H1 (cell line): ENCODE measurements at regions not wholly inside any gene's neighbourhood (a gene's known extent, or its start where the extent isn't known, plus 50 kb on each side); places are given as distances from the start of the nearest gene placed in this dataset.

Experiments
- CTCF ChIA-PET: fragments of 300-600 bp; sonication (Branson Sonifier 250); formaldehyde crosslinking; loops from one replicate; lab custom pipeline; 2021; ENCODE audit not compliant: partially characterized antibody; lab: Charles Lee
- POLR2A ChIA-PET: fragments of 300-600 bp; sonication (Branson Sonifier 250); formaldehyde crosslinking; loops from one replicate; lab custom pipeline; 2021; ENCODE audit warnings: inconsistent platforms; ENCODE audit not compliant: partially characterized antibody; lab: Charles Lee
- DNase-seq, 2 experiments: peaks; one replicate each; pipeline versions ENCODE4 v3.0.0 to v3.0.0-alpha.2; 2010 to 2022; ENCODE audit warnings: low spot score in 2 of 2, low read depth in 1 of 2, mixed read lengths in 1 of 2
- FAIRE-seq: peaks from 2 replicates; lab custom pipeline; 2011; peaks lifted over from hg19 to GRCh38; lab: Jason Lieb, UNC
- H2AFZ ChIP-seq: 2 replicates; pipeline ENCODE4 v1.8.1; 2012; ENCODE audit warnings: low read length, inconsistent platforms
- H2AK5ac ChIP-seq: 2 replicates; pipeline ENCODE4 v1.6.1; 2013; ENCODE audit warnings: low read depth, low read length
- H2BK120ac ChIP-seq: replicated peaks from 2 replicates; pipeline ENCODE3; 2013; ENCODE audit warnings: low read depth, low read length, inconsistent platforms
- H2BK12ac ChIP-seq: 2 replicates; pipeline ENCODE4 v1.6.1; 2013; ENCODE audit warnings: low read depth, low read length
- H2BK15ac ChIP-seq: 2 replicates; pipeline ENCODE4 v1.6.1; 2013; ENCODE audit warnings: low read length
- H2BK20ac ChIP-seq: 2 replicates; pipeline ENCODE4 v1.6.1; 2013; ENCODE audit warnings: low read length
- H2BK5ac ChIP-seq: 2 replicates; pipeline ENCODE4 v1.6.1; 2013; ENCODE audit warnings: low read depth, low read length
- H3K14ac ChIP-seq: 2 replicates; pipeline ENCODE4 v1.6.1; 2013; ENCODE audit warnings: inconsistent platforms; ENCODE audit not compliant: insufficient read length
- H3K18ac ChIP-seq: 2 replicates; pipeline ENCODE4 v1.6.1; 2013; ENCODE audit warnings: low read length; ENCODE audit errors: extremely low read depth
- H3K23ac ChIP-seq: 2 replicates; pipeline ENCODE4 v1.6.1; 2013; ENCODE audit warnings: inconsistent platforms; ENCODE audit not compliant: insufficient read length
- H3K23me2 ChIP-seq: 2 replicates; pipeline ENCODE4 v1.6.1; 2013; ENCODE audit warnings: low read depth, low read length
- H3K27ac ChIP-seq: 2 replicates; pipeline ENCODE4 v1.6.1; 2011; ENCODE audit warnings: low read depth, low read length, inconsistent platforms
- H3K27me3 ChIP-seq, 4 experiments: replicated peaks in 1 of 4; 1 replicate in 1 of 4; 2 replicates in 3 of 4; pipeline versions ENCODE4 v1.6.1 to v1.8.1; 2011 to 2013; ENCODE audit warnings: low read length in 3 of 4, mild to moderate bottlenecking in 3 of 4, inconsistent platforms in 2 of 4, mixed read lengths in 2 of 4, moderate library complexity in 1 of 4; ENCODE audit not compliant: control insufficient read depth in 3 of 4, insufficient read depth in 3 of 4; ENCODE audit errors: extremely low read depth in 1 of 4
- H3K36me3 ChIP-seq, 4 experiments: 2 replicates each; pipeline versions ENCODE4 v1.6.1 to v1.8.1; 2011 to 2013; ENCODE audit warnings: mild to moderate bottlenecking in 4 of 4, low read length in 3 of 4, moderate library complexity in 2 of 4, control low read depth in 1 of 4, inconsistent platforms in 1 of 4; ENCODE audit not compliant: insufficient read depth in 4 of 4, control insufficient read depth in 2 of 4
- H3K4ac ChIP-seq: replicated peaks from 2 replicates; pipeline ENCODE3; 2013; ENCODE audit warnings: low read length, low read depth, mixed read lengths, inconsistent platforms; ENCODE audit not compliant: insufficient read length
- H3K4me1 ChIP-seq, 4 experiments: replicated peaks in 1 of 4; 1 replicate in 1 of 4; 2 replicates in 3 of 4; pipeline versions ENCODE4 v1.6.1 to v1.8.1; 2011 to 2013; ENCODE audit warnings: low read length in 3 of 4, inconsistent platforms in 2 of 4, mixed read lengths in 1 of 4; ENCODE audit not compliant: insufficient read depth in 4 of 4, control insufficient read depth in 3 of 4
- H3K4me2 ChIP-seq, 2 experiments: 2 replicates each; pipeline versions ENCODE4 v1.6.1 to v1.8.1; 2011 to 2013; ENCODE audit warnings: low read depth in 2 of 2, low read length in 2 of 2, control low read depth in 1 of 2, inconsistent platforms in 1 of 2, mild to moderate bottlenecking in 1 of 2; ENCODE audit not compliant: insufficient read depth in 1 of 2
- H3K4me3 ChIP-seq, 4 experiments: fragments of 200-600, 300-600 bp in 1 of 4; sonication (generic), shearing (Covaris generic), sonication (Bioruptor Twin) in 1 of 4; 2 replicates each; pipeline versions ENCODE4 v1.5.1 to v1.8.1; 2011 to 2016; ENCODE audit warnings: low read length in 4 of 4, low read depth in 3 of 4, control low read depth in 2 of 4, inconsistent platforms in 2 of 4, mild to moderate bottlenecking in 2 of 4, mixed read lengths in 1 of 4, moderate library complexity in 1 of 4; ENCODE audit not compliant: insufficient read depth in 2 of 4; ENCODE audit errors: extremely low read depth in 1 of 4
- H3K56ac ChIP-seq: replicated peaks from 2 replicates; pipeline ENCODE3; 2013; ENCODE audit warnings: low read depth, mild to moderate bottlenecking, mixed read lengths, low read length, inconsistent platforms; ENCODE audit not compliant: insufficient read length
- H3K79me1 ChIP-seq: 2 replicates; pipeline ENCODE4 v1.6.1; 2013; ENCODE audit warnings: low read depth, low read length, control low read depth
- H3K79me2 ChIP-seq, 2 experiments: 2 replicates each; pipeline versions ENCODE4 v1.6.1 to v1.8.1; 2012 to 2013; ENCODE audit warnings: low read length in 2 of 2, mild to moderate bottlenecking in 2 of 2, inconsistent platforms in 1 of 2; ENCODE audit not compliant: insufficient read depth in 2 of 2, control insufficient read depth in 1 of 2
- H3K9ac ChIP-seq, 4 experiments: replicated peaks in 1 of 4; 1 replicate in 1 of 4; 2 replicates in 3 of 4; pipeline versions ENCODE4 v1.6.1 to v1.8.1; 2011 to 2013; ENCODE audit warnings: low read depth in 3 of 4, low read length in 3 of 4, control low read depth in 2 of 4, mild to moderate bottlenecking in 2 of 4, moderate library complexity in 2 of 4, inconsistent platforms in 1 of 4; ENCODE audit errors: extremely low read depth in 1 of 4
- H3K9me3 ChIP-seq, 2 experiments: 2 replicates each; pipeline versions ENCODE4 v1.6.1 to v1.8.1; 2012 to 2013; ENCODE audit warnings: mild to moderate bottlenecking in 2 of 2, moderate library complexity in 2 of 2, control low read depth in 1 of 2, inconsistent platforms in 1 of 2, low read depth in 1 of 2, low read length in 1 of 2, mixed read lengths in 1 of 2; ENCODE audit not compliant: insufficient read depth in 2 of 2
- H4K20me1 ChIP-seq, 2 experiments: replicated peaks in 1 of 2; 2 replicates each; pipeline versions ENCODE3 to v1.8.1; 2011 to 2013; ENCODE audit warnings: inconsistent platforms in 2 of 2, low read length in 2 of 2, mild to moderate bottlenecking in 1 of 2; ENCODE audit not compliant: insufficient read depth in 2 of 2, control insufficient read depth in 1 of 2
- H4K5ac ChIP-seq: 2 replicates; pipeline ENCODE4 v1.6.1; 2013; ENCODE audit warnings: low read length, low read depth, mixed read lengths, inconsistent platforms; ENCODE audit not compliant: insufficient read length
- H4K8ac ChIP-seq: 2 replicates; pipeline ENCODE4 v1.8.0; 2013; ENCODE audit warnings: mild to moderate bottlenecking, moderate library complexity, low read length, inconsistent platforms; ENCODE audit not compliant: insufficient read depth; ENCODE audit errors: extremely low read depth
- H4K91ac ChIP-seq: replicated peaks from 2 replicates; pipeline ENCODE3; 2013; ENCODE audit warnings: low read length, mixed read lengths, inconsistent platforms; ENCODE audit not compliant: insufficient read length
- RAD21 ChIP-seq, 2 experiments: IDR thresholded peaks in 1 of 2; conservative IDR thresholded peaks in 1 of 2; 2 replicates each; pipeline ENCODE4 v1.6.1; 2011; ENCODE audit warnings: low read depth in 2 of 2, low read length in 2 of 2, improper control_type of control experiment in 1 of 2, inconsistent platforms in 1 of 2, mild to moderate bottlenecking in 1 of 2, moderate library complexity in 1 of 2
- RBBP5 ChIP-seq: IDR thresholded peaks from 2 replicates; pipeline ENCODE4 v1.7.1; 2012; ENCODE audit warnings: low read depth, mild to moderate bottlenecking, inconsistent platforms, low read length, moderate library complexity, borderline replicate concordance
- WGBS, 2 experiments: shearing (Covaris generic) in 1 of 2; methylation state at CpG; one replicate each; pipeline versions ENCODE4 v1.1.6 to v1.1.7; 2013 to 2015; ENCODE audit warnings: low lambda C conversion rate in 2 of 2, mixed read lengths in 2 of 2, inconsistent platforms in 1 of 2, low coverage in 1 of 2, missing lambda C conversion rate in 1 of 2; ENCODE audit not compliant: insufficient replicate concordance in 2 of 2, insufficient coverage in 1 of 2, insufficient read length in 1 of 2; ENCODE audit errors: extremely low coverage in 1 of 2, missing lambda C conversion rate in 1 of 2; 5-methylcytosine and 5-hydroxymethylcytosine counted together
- TF ChIP-seq, protein P1 (sequence below), 3 experiments: IDR thresholded peaks; 1 replicate in 2 of 3; 2 replicates in 1 of 3; pipeline versions ENCODE4 v1.5.1 to v1.6.1; 2011; ENCODE audit warnings: low read length in 3 of 3, mild to moderate bottlenecking in 3 of 3, inconsistent platforms in 2 of 3, low read depth in 1 of 3, moderate library complexity in 1 of 3; ENCODE audit not compliant: insufficient read depth in 1 of 3; ENCODE audit errors: control extremely low read depth in 1 of 3

DNA sequence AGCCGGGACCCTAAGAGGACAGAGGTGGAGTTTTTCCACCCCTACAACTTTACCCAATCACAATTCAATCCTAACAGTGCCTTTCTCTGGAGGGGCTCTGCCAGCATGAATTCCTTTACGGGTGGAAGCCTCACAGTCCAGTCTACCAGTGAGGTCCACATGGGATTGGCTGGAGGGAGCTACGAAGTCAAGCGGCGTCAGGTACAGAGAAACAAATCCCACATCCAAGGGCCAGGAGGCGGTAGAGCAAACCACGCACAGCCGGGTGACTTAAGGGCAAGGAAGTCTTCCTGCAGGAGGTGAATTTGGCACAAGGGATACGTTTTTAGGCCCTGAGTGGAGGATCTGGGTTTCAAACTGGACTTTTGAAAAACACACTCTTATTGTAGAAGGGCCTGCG, 199.6 kb downstream of the UQCRFS1 start:
- H3K36me3 ChIP-seq = no peaks in the 10 kb centered on the region
- CTCF ChIA-PET = interaction anchor here (0.6 to 3.9 kb wide), 20 partner anchors 11 to 545 kb away, joined by 3 to 35 read pairs (median 4); no protein-coding TSS in a partner anchor

More for the DNA sequence above, 199.6 kb downstream of the UQCRFS1 start:
- Histone ChIP-seq H3K23me2 (peaks cover 4% of the 10 kb centered on the region; the same call in 1 of the 2 replicates), H2BK120ac (no peak overlapping the region), H2AFZ (no peak overlapping the region), H3K79me1 (no peaks in the 10 kb centered on the region), H4K20me1 (no peaks in the 10 kb centered on the region), H2BK12ac (no peak overlapping the region), H2BK5ac (no peak overlapping the region), H3K4ac (no peak overlapping the region), H2AK5ac (no peak overlapping the region), H3K79me2 (no peaks in the 10 kb centered on the region), H4K5ac (no peak overlapping the region), H2BK15ac (no peak overlapping the region), H3K9me3 (no peaks in the 10 kb centered on the region), H4K91ac (no peak overlapping the region), H3K4me1 (peaks cover 0 to 2% (median under 1%) of the 10 kb centered on the region in 4 experiments; a peak in 3 of 7 replicates), H3K56ac (no peak overlapping the region), H4K8ac (no peak overlapping the region), H3K14ac (no peak overlapping the region), H3K9ac (no peak overlapping the region), H3K4me2 (no peak overlapping the region), H3K23ac (no peak overlapping the region), H3K4me3 (no peak overlapping the region), H3K27ac (no peak overlapping the region), H2BK20ac (no peak overlapping the region), H3K18ac (no peak overlapping the region), H3K27me3 (no peaks in the 10 kb centered on the region; a peak in 2 of 7 replicates)
- WGBS, 2 experiments = 73% methylated on average over 10 of the region's 10 CpGs; no CpG with 5 or more reads in 1 of the 2 experiments
- TF ChIP-seq RBBP5 = no peak
- TF ChIP-seq, protein P1, sequence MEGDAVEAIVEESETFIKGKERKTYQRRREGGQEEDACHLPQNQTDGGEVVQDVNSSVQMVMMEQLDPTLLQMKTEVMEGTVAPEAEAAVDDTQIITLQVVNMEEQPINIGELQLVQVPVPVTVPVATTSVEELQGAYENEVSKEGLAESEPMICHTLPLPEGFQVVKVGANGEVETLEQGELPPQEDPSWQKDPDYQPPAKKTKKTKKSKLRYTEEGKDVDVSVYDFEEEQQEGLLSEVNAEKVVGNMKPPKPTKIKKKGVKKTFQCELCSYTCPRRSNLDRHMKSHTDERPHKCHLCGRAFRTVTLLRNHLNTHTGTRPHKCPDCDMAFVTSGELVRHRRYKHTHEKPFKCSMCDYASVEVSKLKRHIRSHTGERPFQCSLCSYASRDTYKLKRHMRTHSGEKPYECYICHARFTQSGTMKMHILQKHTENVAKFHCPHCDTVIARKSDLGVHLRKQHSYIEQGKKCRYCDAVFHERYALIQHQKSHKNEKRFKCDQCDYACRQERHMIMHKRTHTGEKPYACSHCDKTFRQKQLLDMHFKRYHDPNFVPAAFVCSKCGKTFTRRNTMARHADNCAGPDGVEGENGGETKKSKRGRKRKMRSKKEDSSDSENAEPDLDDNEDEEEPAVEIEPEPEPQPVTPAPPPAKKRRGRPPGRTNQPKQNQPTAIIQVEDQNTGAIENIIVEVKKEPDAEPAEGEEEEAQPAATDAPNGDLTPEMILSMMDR (IDR thresholded peaks at IDR 0.05; ENCODE audit: control extremely low read depth in 1 of 3, insufficient read depth in 1 of 3, low read depth in 1 of 3, low read length in 3 of 3) = peak; percentile 32 to 53 (median 49)
- TF ChIP-seq RAD21 (IDR thresholded peaks at IDR 0.05 in 1 of 2, conservative IDR thresholded peaks at IDR 0.05 in 1 of 2; ENCODE audit: low read depth in 2 of 2, low read length in 2 of 2) = peak; percentile 9 to 44; a peak in 3 of 4 replicates
- POLR2A ChIA-PET = no interaction called here
- FAIRE-seq = peak; percentile 19
- DNase-seq = no peak
